ENCODE measurements at regions not wholly inside any gene's neighbourhood (a gene's known extent, or its start where the extent isn't known, plus 50 kb on each side); places are given as distances from the start of the nearest gene placed in this dataset.

DNA sequence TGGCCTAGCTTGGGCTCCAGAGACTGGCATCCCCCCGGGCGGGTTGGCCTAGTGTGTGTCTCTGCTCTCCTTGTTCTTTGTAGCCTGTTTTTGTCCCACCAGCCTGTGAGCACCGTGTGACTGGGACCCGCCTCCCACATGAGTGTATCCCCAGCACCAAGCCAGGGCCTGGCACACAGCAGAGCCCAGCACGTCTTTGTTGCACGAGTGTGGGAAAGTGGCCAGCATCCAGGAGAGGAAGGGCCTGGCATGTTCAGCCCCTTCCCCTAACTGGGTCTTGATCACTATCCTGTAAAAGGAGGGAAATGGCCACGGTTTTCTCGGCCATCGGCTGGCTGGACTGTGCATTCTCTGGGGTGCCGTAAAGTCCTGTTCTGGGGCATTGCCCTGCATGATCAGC, 290.1 kb downstream of the BMP7 start:
- DNase-seq, result no peak

GRCh38 chr20:56978475-56978874, 288.0 kb downstream of the BMP7 start:
- DNase-seq, result no peak

DNA sequence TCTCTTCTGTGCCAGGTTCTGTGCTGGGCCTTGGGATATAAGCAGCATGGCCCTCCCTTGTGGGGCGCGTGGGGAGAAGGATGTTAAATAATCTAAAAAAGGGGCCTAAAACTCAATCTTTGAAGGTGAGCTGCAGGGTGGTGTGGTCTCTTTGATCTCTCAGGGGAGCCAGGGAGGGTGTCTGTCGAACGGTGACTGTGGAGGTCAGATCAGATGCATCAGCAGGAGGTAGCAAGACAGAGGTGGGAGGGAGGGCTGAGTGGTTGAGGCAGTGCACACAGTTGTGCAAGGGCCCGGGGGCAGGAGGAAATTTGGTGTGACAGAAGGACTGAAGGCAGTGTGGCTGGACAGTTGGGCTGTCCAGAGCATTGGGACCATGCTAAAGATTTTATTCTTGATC, 287.3 kb downstream of the BMP7 start:
- no peak for DNase-seq

GRCh38 chr20:56981301-56981700, 285.1 kb downstream of the BMP7 start:
- no peak for DNase-seq

DNA sequence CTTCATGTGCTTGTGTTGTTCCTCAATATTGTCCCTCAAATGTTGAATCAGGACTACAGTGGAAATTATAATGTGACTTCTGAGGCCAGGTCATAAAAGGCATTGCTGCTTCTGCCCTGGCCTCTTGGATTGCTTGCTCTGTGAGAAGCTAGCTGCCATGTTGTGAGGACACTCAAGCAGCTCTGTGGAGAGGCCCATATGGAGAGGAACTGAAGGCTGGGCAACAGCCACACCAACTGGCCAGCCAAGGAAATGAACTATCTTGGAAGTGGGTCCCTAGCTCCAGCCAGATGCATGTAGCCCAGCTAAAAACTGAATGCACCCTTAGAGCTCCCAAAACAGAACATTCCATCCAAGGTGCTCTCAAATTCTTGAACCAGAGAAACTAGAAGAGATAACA, 282.6 kb downstream of the BMP7 start:
- no peak for DNase-seq

GRCh38 chr20:56985066-56985685, 281.3 kb downstream of the BMP7 start:
- peak; percentile 38 for DNase-seq

DNA sequence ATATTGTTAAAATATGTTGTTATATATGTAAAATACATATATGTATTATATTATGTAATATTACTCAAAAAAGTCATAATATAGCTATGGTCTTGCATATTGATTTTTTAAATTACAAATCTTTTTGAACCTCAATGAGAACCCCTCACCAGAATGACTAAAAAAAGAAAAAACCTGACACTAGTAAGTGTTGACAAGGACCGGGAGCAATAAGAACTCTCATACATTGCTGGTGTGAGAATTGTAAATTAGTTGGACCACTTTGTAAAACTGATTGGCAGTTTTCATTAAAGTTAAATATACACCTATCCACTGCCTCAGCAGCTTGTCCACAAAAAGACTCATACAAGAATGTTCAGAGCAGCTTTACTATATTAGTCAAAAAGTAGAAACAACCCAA, 280.0 kb downstream of the BMP7 start:
- no peak for DNase-seq

DNA sequence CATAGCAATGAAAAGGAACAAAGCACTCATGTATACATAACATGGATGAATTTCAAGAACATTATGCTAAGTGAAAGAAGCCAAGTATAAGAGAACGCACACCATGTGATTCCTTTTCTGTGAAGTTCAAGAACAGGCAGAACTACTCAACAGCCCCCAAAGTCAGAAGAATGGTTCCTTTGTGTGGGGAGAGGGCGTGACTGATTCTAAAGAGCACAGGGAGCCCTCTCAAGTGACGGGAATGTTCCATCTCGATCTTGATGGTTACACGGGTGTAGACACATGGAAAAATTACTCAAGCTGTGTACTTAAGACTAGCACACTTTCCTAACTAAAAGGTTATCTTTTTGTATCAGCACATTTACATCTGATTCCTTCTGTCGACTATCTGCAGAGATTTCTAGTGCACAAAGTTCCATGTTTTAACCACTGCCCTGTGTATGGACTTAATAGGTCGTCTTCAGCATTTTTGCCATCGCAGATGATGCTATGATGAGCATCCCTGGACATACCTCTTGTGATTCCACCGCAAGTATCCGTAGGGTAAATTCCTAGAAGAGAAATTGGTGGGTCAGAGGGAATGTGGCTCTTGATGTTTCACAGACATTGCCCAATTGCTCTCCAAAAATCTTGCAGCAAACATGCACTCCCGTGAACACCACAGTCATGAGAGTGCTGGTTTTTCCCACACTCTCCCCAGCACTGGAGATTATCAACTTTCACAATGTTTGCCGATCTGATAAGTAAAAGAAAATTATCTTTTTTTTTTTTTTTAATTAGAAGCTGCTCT, 279.3 kb downstream of the BMP7 start:
- DNase-seq, result no peak

DNA sequence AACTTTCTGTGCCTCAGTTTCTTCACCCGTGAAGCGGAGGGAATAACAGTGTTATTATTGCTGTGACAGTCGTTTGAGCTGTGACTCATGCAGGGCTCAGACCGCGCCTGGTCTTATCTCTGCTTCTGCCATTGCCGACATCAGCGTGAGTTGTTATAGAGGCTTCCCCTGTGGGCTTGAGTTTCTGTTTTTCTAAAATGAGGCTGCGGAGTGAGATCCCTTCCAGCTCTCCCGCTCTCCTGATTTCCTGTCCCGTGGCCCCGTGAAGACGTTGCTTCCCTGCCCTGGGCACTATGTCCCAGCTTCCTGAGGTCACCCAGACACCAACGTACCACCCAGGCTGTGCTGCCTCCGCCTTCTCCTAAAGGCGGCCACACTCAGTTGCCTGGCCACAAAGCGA, 278.5 kb downstream of the BMP7 start:
- DNase-seq, result no peak

DNA sequence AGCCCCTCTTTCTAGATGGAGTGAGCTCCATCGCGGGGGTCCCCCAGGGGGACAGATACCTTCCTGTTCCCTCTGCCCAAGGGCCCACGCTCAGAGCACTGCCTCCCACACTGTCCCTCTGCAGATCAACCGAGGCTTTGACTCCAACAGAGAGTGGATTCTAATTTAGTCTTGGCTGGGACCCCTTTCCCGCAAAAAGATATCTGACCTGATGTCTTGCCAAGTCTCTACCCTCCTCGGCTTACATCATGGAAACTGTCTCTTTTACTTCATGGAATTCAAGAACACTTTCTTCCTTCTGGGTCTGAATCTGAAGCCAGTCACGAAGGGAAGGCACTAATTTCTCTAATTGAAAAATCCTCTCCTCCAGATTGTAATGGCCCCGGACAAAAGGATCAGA, 278.0 kb downstream of the BMP7 start:
- no peak for DNase-seq

DNA sequence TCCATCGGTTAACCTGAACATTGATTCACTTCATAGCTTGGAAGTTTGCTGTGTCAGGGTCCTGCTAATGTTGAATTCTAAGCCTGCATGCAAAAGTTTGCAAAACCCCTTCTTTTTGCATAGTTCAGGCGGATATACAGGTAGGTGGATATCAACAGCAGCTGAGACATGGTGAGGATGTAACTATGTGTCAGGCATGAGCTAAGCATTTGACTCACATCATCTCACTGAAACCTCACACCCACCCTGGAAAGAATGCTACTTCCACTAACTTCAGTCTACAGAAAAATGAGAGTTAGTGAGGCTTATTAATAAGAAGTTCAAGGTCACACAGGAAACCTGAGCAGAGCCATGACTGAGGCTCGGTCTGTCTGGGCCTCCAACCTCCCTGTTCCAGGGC, 276.9 kb downstream of the BMP7 start:
- DNase-seq, result no peak

GRCh38 chr20:56993020-56993559, 273.4 kb downstream of the BMP7 start:
- DNase-seq, result no peak

- DNase-seq, result no peak
These were observed 272.4 kb downstream of the BMP7 start for GRCh38 chr20:56994006-56994405.

- DNase-seq, result no peak
These were observed 271.3 kb downstream of the BMP7 start for GRCh38 chr20:56995149-56995548.

GRCh38 chr20:56995635-56996075, 270.8 kb downstream of the BMP7 start:
- no peak for DNase-seq

- DNase-seq, result no peak
These were observed 269.9 kb downstream of the BMP7 start for GRCh38 chr20:56996533-56996932.

- DNase-seq, result no peak
These were observed 268.0 kb downstream of the BMP7 start for GRCh38 chr20:56998438-56998837.

- no peak for DNase-seq
These were observed 265.9 kb downstream of the BMP7 start for GRCh38 chr20:57000441-57000968.

DNA sequence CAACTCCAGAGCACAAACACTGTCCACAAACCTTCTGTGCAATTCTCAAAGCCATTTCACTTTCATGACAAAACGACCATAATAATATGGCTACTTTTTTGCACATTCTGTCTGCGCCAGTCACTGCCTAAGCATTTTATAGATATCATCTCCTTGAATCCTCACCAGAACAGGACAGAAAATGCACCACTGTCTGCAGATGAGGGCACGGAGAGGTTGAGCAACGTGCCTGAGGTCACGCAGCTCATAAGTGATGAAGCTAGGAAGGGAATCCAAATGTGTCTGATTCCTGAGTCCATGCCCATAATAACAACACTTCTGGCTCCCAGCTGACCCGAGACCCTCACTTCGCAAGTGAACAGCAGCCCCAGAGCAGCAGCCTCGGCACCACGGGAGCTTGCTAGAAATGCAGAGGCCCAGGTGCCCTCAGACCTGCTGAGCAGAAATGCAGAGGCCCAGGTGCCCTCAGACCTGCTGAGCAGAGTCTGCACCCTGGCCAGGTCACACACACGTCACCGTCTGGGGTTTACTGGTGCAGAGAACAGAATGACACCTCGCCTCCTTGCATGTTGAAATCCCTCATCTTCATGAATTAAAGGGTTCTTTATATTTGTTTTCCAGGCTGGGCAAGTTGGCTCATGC, 265.2 kb downstream of the BMP7 start:
- DNase-seq, result no peak

- DNase-seq, result no peak
These were observed 264.3 kb downstream of the BMP7 start for GRCh38 chr20:57002066-57002570.

DNA sequence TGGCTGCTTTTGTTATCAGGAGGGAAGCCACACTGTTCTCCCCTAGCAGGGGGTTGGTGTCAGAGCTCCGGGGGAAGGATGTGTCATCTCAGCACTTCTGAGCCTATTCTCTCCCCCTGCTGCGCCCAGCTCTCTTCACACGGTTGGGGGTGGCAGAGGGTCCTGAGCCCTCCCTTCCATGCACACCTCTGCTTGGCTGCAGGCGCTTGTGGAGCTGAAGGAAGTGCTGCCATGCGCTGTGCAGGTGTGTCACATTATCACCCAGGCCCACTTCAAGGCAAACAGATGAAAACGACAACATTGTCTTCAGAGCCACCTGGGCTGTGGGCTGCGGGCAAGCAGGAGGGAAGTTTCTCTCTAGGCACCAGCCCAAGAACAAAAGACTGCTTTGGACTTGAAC, 263.4 kb downstream of the BMP7 start:
- DNase-seq, result no peak

DNA sequence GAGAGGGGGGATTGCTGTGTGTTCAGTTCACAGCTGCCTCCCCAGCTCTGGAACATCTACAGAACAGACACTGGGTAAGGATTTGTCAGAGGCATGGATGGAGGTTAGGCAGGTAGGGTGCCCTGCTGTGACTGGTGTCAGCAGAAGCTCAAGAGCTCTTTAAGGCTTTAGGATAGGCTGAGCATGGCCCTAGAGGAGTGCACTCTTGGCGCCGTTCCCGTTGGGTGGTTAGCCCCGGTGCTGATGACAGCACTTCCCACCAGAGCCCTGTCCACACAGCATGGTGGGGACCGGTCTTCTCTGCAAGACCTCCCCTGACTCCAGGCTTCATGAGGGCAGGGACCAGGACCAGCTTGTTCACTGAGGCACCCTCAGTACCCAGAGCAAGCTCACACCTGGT, 262.0 kb downstream of the BMP7 start:
- DNase-seq, result no peak
